Fibroblast of peridontal ligament (primary cell): ENCODE measurements at regions not wholly inside any gene's neighbourhood (a gene's known extent, or its start where the extent isn't known, plus 50 kb on each side); places are given as distances from the start of the nearest gene placed in this dataset.
"Not testable (repeated sequence)": the region's sequence is repeated elsewhere in the genome, so short reads cannot be mapped to it uniquely, and the experiment has no call there.

ENCODE experiments used
- DNase-seq: peaks from one replicate; pipeline ENCODE4 v3.0.0-alpha.2; 2010; ENCODE audit errors: extremely low read depth

GRCh38 chr4:67038228-67038566, 507.1 kb downstream of the CENPC start:
- no peak for DNase-seq

- no peak for DNase-seq
These were observed 507.6 kb downstream of the CENPC start for GRCh38 chr4:67037504-67038227.

DNA sequence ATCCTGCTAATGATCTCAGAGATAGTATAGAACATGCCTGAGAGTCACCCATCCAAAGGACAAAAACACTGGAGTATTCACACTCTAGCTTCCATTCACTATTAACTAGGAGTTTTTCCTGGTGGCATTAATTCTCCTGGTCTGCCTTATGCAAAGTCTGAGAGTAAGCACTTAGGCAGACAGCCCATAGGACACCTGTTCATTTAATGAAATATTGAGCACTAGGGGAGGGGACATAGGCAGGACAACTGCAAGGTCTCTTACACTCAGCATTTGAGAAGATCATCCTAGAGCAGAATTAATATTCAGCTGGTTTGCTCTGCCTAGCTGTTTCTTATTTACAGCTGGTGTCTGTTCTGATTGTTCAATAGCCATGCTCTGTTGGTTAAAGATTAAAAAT, 508.5 kb downstream of the CENPC start:
- no peak for DNase-seq

GRCh38 chr4:67035986-67036385, 509.3 kb downstream of the CENPC start:
- no peak for DNase-seq

GRCh38 chr4:67035501-67035900, 509.8 kb downstream of the CENPC start:
- DNase-seq, result no peak

DNA sequence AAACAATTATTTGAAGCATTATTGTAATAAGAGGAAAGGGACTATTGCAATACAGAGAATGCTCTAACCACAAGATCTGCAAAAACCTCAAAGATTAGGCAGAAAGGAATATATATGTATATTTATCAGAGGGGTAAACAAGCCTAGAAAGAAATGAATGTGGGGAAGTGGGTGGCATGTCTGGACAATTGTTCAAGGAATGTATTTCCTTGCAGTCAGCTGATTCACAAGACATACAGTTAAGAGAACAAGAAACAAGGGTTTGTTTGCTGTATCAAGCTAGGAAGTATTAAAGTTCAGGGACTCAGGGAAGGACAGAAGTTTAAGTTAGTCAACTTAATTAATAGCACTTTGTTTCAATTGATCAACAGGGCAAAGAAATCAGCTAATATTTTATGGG, 514.7 kb downstream of the CENPC start:
- DNase-seq, result no peak

GRCh38 chr4:67020438-67020797, 524.9 kb downstream of the CENPC start:
- no peak for DNase-seq

GRCh38 chr4:67019686-67020437, 525.4 kb downstream of the CENPC start:
- no peak for DNase-seq

- DNase-seq, result no peak
These were observed 530.7 kb downstream of the CENPC start for GRCh38 chr4:67014592-67014991.

DNA sequence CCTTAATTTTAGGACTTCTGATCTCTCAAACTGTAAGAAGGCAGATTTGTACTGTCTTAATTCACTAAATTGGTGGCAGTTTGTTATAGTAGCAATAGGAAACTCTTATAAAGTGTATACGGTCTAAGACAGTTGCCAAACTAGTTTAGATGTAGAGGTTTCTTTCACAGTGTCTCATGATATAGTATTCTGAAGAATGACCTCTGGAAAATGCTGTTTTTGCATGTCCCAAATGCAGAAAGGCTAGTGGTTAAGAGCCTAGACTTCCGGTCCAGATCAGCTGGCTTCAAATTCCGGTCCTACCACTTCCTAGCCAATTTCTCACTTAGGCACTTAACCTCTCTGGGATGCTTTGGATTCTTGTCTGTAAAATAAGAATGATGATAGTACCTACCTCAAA, 538.5 kb downstream of the CENPC start:
- no peak for DNase-seq

- DNase-seq, result no peak
These were observed 553.8 kb downstream of the CENPC start for GRCh38 chr4:66991521-66991920.

DNA sequence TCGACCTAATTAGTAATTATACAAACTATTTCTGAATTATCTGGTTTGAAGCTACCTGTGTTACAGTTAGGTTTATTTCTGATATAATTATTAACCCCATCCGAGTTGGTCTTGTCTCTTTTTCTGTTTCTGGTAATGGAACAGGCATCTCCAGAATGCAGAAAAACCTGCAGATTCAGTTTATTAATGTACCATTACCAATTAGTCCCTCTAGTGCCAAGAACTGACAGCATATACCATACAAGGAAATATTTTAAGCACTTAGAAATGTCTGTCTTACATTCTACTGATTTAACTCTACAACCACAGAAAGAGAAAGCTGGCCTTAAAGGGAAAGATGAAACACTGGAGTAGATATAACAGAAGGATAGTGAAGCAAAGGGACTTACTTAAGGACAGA, 570.6 kb downstream of the CENPC start:
- no peak for DNase-seq

DNA sequence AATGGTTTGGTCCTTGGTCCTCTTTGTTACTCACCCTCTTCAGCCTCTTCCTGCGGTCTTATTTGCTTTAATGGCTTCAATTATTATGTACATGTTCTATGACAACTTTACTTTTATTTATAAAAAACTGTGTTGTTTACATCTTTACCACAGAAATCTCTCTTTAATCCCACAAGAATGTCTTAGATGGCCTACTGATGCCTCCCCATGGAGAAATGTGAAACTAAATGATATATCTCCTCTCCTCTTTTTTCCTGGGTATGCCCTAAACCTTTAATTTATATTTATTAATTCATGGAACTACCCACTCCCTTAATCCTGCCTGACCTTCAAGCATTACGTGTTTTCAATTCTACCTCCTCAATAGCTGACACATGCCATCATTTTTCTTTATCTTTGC, 573.2 kb downstream of the CENPC start:
- DNase-seq, result no peak

GRCh38 chr4:66964467-66964866, 580.8 kb downstream of the CENPC start:
- no peak for DNase-seq

- DNase-seq, result no peak
These were observed 582.2 kb downstream of the CENPC start for GRCh38 chr4:66963084-66963483.

DNA sequence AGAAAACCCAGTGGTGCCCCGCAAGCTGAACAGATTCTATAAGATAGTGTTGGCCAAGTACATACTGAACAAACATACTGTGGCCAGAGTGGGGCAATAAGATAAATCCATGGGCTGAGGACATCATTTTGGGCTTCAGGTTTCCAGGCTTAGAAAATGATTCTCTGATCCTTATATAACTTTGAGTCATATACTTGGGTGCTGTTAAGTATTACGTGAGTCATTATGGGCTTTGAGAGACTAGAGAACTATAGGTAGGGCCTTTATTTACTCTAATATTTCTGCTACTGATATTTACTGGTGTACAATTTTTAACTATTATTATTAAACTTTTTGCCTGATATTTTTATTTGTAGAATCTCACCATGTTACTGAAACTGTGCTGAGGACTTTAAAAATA, 586.1 kb downstream of the CENPC start:
- no peak for DNase-seq

- no peak for DNase-seq
These were observed 588.5 kb downstream of the CENPC start for GRCh38 chr4:66956852-66957251.

DNA sequence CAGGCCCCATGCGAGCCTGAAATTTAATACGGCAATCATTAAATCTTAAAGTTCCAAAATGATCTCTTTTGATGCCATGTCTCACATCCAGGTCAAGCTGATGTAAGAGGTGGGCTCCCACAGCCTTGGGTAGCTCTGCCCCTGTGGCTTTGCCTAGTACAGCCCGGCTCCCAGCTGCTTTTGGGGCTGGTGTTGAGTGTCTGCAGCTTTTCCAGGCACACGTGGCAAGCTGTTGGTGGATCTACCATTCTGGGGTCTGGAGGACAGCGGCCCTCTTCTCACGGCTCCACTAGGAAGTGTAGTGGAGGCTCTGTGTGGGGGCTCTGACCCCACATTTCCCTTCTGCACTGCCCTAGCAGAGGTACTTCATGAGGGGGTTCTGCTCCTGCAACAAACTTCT, 588.9 kb downstream of the CENPC start:
- no peak for DNase-seq

- DNase-seq, result no peak
These were observed 589.5 kb downstream of the CENPC start for GRCh38 chr4:66955784-66956183.

GRCh38 chr4:66949419-66949818, 595.9 kb downstream of the CENPC start:
- DNase-seq, result no peak

DNA sequence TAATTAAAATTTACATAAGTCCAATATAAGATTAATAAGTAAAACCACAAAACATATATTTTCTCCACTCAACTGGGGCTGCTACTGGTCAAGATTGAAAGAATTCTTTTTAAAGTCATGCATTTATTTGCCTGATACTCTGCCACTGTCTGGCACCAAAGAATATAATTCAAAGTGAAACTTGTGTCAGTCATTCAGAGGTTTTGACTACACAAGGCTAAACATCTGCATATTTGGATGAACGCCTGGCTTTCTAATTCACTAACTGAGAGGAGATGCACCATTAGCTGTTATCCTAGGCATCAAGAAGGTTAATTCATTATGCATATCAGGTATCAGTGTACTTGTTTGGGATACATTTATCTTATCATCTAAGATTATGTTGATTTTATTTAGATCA, 598.5 kb downstream of the CENPC start:
- no peak for DNase-seq

GRCh38 chr4:66943112-66943511, 602.2 kb downstream of the CENPC start:
- DNase-seq, result no peak

DNA sequence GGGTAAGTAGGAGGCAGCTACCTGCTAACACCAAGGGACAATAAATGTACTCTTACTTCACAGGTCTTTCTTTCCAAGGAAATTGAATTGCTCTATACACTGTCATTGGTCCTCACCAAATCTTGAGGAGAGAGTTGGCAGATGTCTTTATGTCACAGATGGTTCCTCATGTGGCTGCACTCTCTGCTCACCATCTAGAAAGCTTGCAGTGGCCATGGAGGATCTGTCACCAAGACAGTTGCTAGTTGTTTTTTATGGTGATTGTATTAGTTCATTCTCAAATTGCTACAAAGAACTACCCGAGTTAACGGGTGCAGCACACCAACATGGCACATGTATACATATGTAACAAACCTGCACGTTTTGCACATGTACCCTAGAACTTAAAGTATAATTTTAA, 613.3 kb downstream of the CENPC start:
- not testable (repeated sequence) for DNase-seq

- no peak for DNase-seq
These were observed 615.1 kb downstream of the CENPC start for GRCh38 chr4:66930206-66930605.
